Gastrocnemius medialis (tissue), 4 donors: ENCODE measurements at regions not wholly inside any gene's neighbourhood (a gene's known extent, or its start where the extent isn't known, plus 50 kb on each side); places are given as distances from the start of the nearest gene placed in this dataset.

Source experiments
- POLR2A ChIP-seq, 2 donors: fragments of 450-650 bp; IDR thresholded peaks; one replicate each; pipeline ENCODE4 v1.6.1; 2017; ENCODE audit warnings: antibody characterized with exemption in 2 of 2, mild to moderate bottlenecking in 2 of 2, moderate library complexity in 2 of 2
- TF ChIP-seq, protein P1 (sequence below), 5 experiments: fragments of 450-650 bp in 3 of 5; fragments of 200-600 bp in 2 of 5; sonication (generic) in 2 of 5; IDR thresholded peaks in 4 of 5; conservative IDR thresholded peaks in 1 of 5; 1 replicate in 4 of 5; 2 replicates in 1 of 5; pipeline ENCODE4 v1.5.1; 2016 to 2019; ENCODE audit warnings: antibody characterized with exemption in 5 of 5, mild to moderate bottlenecking in 3 of 5, moderate library complexity in 3 of 5

DNA sequence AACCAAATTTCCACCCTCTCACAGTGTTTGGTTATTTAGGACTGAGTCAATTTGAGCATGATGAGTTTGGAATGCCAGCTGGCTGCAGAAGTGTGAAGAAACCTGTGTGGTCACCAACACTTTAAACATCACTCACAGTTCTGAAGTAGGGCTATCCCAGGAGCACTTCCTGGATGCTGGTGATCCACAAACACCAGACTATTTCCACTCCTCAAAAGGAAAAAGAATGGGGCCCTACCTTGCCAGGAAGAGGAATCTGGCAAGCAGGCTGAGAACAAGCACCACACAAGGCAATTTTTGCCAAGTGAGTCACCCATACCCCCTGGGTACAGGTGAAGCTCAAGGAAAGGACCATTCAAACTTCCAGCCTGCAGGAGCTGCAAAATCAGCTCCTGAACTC is 294.2 kb upstream of the PTGER4 start:
- TF ChIP-seq, protein P1, sequence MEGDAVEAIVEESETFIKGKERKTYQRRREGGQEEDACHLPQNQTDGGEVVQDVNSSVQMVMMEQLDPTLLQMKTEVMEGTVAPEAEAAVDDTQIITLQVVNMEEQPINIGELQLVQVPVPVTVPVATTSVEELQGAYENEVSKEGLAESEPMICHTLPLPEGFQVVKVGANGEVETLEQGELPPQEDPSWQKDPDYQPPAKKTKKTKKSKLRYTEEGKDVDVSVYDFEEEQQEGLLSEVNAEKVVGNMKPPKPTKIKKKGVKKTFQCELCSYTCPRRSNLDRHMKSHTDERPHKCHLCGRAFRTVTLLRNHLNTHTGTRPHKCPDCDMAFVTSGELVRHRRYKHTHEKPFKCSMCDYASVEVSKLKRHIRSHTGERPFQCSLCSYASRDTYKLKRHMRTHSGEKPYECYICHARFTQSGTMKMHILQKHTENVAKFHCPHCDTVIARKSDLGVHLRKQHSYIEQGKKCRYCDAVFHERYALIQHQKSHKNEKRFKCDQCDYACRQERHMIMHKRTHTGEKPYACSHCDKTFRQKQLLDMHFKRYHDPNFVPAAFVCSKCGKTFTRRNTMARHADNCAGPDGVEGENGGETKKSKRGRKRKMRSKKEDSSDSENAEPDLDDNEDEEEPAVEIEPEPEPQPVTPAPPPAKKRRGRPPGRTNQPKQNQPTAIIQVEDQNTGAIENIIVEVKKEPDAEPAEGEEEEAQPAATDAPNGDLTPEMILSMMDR (IDR thresholded peaks at IDR 0.05 in 4 of 5, conservative IDR thresholded peaks at IDR 0.05 in 1 of 5), result no peak
- no peak for TF ChIP-seq POLR2A (IDR thresholded peaks at IDR 0.05)
